Astrocyte (in vitro differentiated cells and primary cell): ENCODE measurements at regions not wholly inside any gene's neighbourhood (a gene's known extent, or its start where the extent isn't known, plus 50 kb on each side); places are given as distances from the start of the nearest gene placed in this dataset.

Experiments
- DNase-seq: peaks from one replicate; pipeline ENCODE4 v3.0.0-alpha.2; 2010; ENCODE audit warnings: low read depth
- FAIRE-seq: peaks from 2 replicates; lab custom pipeline; 2011; peaks lifted over from hg19 to GRCh38; lab: Jason Lieb, UNC
- H2AFZ ChIP-seq: 2 replicates; pipeline ENCODE4 v1.6.0; 2012; ENCODE audit warnings: low read depth, low read length, inconsistent platforms
- H3K27ac ChIP-seq: 2 replicates; pipeline ENCODE4 v1.5.1; 2011; ENCODE audit warnings: low read depth, low read length, inconsistent platforms
- H3K27me3 ChIP-seq: 2 replicates; pipeline ENCODE4 v1.6.0; 2011; ENCODE audit warnings: low read length, inconsistent platforms; ENCODE audit not compliant: insufficient read depth
- H3K36me3 ChIP-seq: 2 replicates; pipeline ENCODE4 v1.5.1; 2011; ENCODE audit warnings: low read length, inconsistent platforms; ENCODE audit not compliant: insufficient read depth
- H3K4me1 ChIP-seq: 2 replicates; pipeline ENCODE4 v1.5.1; 2011; ENCODE audit warnings: low read length, inconsistent platforms; ENCODE audit not compliant: insufficient read depth
- H3K4me2 ChIP-seq: 2 replicates; pipeline ENCODE4 v1.6.0; 2012; ENCODE audit warnings: low read length, inconsistent platforms
- H3K4me3 ChIP-seq: 2 replicates; pipeline ENCODE4 v1.5.1; 2011; ENCODE audit warnings: low read depth, mild to moderate bottlenecking, low read length, inconsistent platforms; ENCODE audit not compliant: insufficient read depth
- H3K79me2 ChIP-seq: 2 replicates; pipeline ENCODE4 v1.6.0; 2012; ENCODE audit warnings: mild to moderate bottlenecking, low read length, inconsistent platforms; ENCODE audit not compliant: insufficient read depth
- H3K9ac ChIP-seq: 2 replicates; pipeline ENCODE4 v1.6.0; 2012; ENCODE audit warnings: mild to moderate bottlenecking, low read length, inconsistent platforms
- H3K9me3 ChIP-seq: 2 replicates; pipeline ENCODE4 v1.5.1; 2012; ENCODE audit warnings: low read depth, mild to moderate bottlenecking, low read length, inconsistent platforms; ENCODE audit not compliant: insufficient read depth
- H4K20me1 ChIP-seq: 2 replicates; pipeline ENCODE4 v1.6.0; 2012; ENCODE audit warnings: low read length, inconsistent platforms; ENCODE audit not compliant: insufficient read depth
- H3K27ac Mint-ChIP-seq: one replicate; pipeline ENCODE4 v1.8.0; 2021; ENCODE audit warnings: mild to moderate bottlenecking, mixed read lengths; ENCODE audit not compliant: unreplicated experiment
- H3K27me3 Mint-ChIP-seq: one replicate; pipeline ENCODE4 v1.8.0; 2021; ENCODE audit warnings: low read depth, mixed read lengths; ENCODE audit not compliant: unreplicated experiment
- H3K36me3 Mint-ChIP-seq: one replicate; pipeline ENCODE4 v1.8.0; 2021; ENCODE audit warnings: low read depth, mixed read lengths; ENCODE audit not compliant: unreplicated experiment
- H3K4me1 Mint-ChIP-seq: one replicate; pipeline ENCODE4 v1.8.0; 2021; ENCODE audit warnings: low read depth, mixed read lengths; ENCODE audit not compliant: unreplicated experiment
- H3K4me3 Mint-ChIP-seq: one replicate; pipeline ENCODE4 v1.8.0; 2021; ENCODE audit warnings: mild to moderate bottlenecking, moderate library complexity, mixed read lengths; ENCODE audit not compliant: unreplicated experiment
- H3K9me3 Mint-ChIP-seq: one replicate; pipeline ENCODE4 v1.8.0; 2021; ENCODE audit warnings: mild to moderate bottlenecking, mixed read lengths; ENCODE audit not compliant: unreplicated experiment
- CTCF ChIP-seq: IDR thresholded peaks from 2 replicates; pipeline ENCODE4 v1.5.1; 2011; ENCODE audit warnings: low read depth, mild to moderate bottlenecking, inconsistent platforms, low read length, moderate library complexity; ENCODE audit not compliant: insufficient read depth
- EZH2 ChIP-seq: IDR thresholded peaks from 2 replicates; pipeline ENCODE4 v1.6.1; 2012; ENCODE audit warnings: mild to moderate bottlenecking, low read length, inconsistent platforms; ENCODE audit not compliant: insufficient read depth

- Histone ChIP-seq H3K27ac (no peak overlapping the region), H3K36me3 (no peaks in the 10 kb centered on the region), H2AFZ (no peak overlapping the region), H4K20me1 (no peaks in the 10 kb centered on the region), H3K79me2 (no peaks in the 10 kb centered on the region), H3K4me2 (no peak overlapping the region), H3K4me3 (no peak overlapping the region), H3K4me1 (no peaks in the 10 kb centered on the region), H3K9ac (no peak overlapping the region), H3K27me3 (no peaks in the 10 kb centered on the region), H3K9me3 (no peaks in the 10 kb centered on the region)
- TF ChIP-seq EZH2, result no peak
- TF ChIP-seq CTCF, result no peak
- peaks cover 4% of the 10 kb centered on the region for H3K4me1 Mint-ChIP-seq
- FAIRE-seq (no peak), DNase-seq (no peak)
- no peaks in the 10 kb centered on the region for H3K36me3 Mint-ChIP-seq
- H3K9me3 Mint-ChIP-seq, result no peaks in the 10 kb centered on the region
- H3K27me3 Mint-ChIP-seq, result no peaks in the 10 kb centered on the region
- no peak overlapping the region for H3K27ac Mint-ChIP-seq
- H3K4me3 Mint-ChIP-seq, result no peak overlapping the region
Measured at GRCh38 chr18:30386624-30387023, 655.9 kb downstream of the DSC3 start.

GRCh38 chr18:30385684-30386083 is 656.9 kb downstream of the DSC3 start:
- DNase-seq (no peak), FAIRE-seq (no peak)
- no peaks in the 10 kb centered on the region for H4K20me1 ChIP-seq
- no peaks in the 10 kb centered on the region for H3K27me3 ChIP-seq
- no peaks in the 10 kb centered on the region for H3K36me3 ChIP-seq
- no peak overlapping the region for H3K4me3 ChIP-seq
- Mint-ChIP-seq H3K4me3 (no peak overlapping the region), H3K4me1 (peaks cover 6% of the 10 kb centered on the region), H3K27me3 (no peaks in the 10 kb centered on the region), H3K27ac (no peak overlapping the region), H3K36me3 (no peaks in the 10 kb centered on the region), H3K9me3 (no peaks in the 10 kb centered on the region)
- no peak overlapping the region for H3K4me2 ChIP-seq
- no peaks in the 10 kb centered on the region for H3K79me2 ChIP-seq
- H3K9ac ChIP-seq, result no peak overlapping the region
- no peak for TF ChIP-seq EZH2
- no peak for TF ChIP-seq CTCF
- no peak overlapping the region for H2AFZ ChIP-seq
- no peak overlapping the region for H3K27ac ChIP-seq
- H3K9me3 ChIP-seq, result no peaks in the 10 kb centered on the region
- no peaks in the 10 kb centered on the region for H3K4me1 ChIP-seq

GRCh38 chr18:30381826-30382225 is 660.7 kb downstream of the DSC3 start:
- Histone ChIP-seq H2AFZ (no peak overlapping the region), H3K36me3 (no peaks in the 10 kb centered on the region), H3K79me2 (no peaks in the 10 kb centered on the region), H3K27me3 (no peaks in the 10 kb centered on the region), H3K9ac (no peak overlapping the region), H4K20me1 (no peaks in the 10 kb centered on the region), H3K9me3 (no peaks in the 10 kb centered on the region), H3K4me2 (no peak overlapping the region), H3K4me3 (no peak overlapping the region), H3K4me1 (no peaks in the 10 kb centered on the region), H3K27ac (no peak overlapping the region)
- Mint-ChIP-seq H3K4me3 (no peak overlapping the region), H3K36me3 (no peaks in the 10 kb centered on the region), H3K4me1 (peaks cover 13% of the 10 kb centered on the region), H3K9me3 (no peaks in the 10 kb centered on the region), H3K27ac (no peak overlapping the region), H3K27me3 (no peaks in the 10 kb centered on the region)
- DNase-seq (no peak), FAIRE-seq (no peak)
- TF ChIP-seq CTCF (no peak), EZH2 (no peak)
